ENCODE measurements at regions not wholly inside any gene's neighbourhood (a gene's known extent, or its start where the extent isn't known, plus 50 kb on each side); places are given as distances from the start of the nearest gene placed in this dataset.
"Not testable (repeated sequence)": the region's sequence is repeated elsewhere in the genome, so short reads cannot be mapped to it uniquely, and the experiment has no call there.

GRCh38 chr3:94500146-94500545, 437.3 kb downstream of the NSUN3 start:
- no peak for DNase-seq (ENCODE audit: low spot score)

- not testable (repeated sequence) for DNase-seq (ENCODE audit: low spot score)
Measured at GRCh38 chr3:94507354-94507753, 444.5 kb downstream of the NSUN3 start.

DNA sequence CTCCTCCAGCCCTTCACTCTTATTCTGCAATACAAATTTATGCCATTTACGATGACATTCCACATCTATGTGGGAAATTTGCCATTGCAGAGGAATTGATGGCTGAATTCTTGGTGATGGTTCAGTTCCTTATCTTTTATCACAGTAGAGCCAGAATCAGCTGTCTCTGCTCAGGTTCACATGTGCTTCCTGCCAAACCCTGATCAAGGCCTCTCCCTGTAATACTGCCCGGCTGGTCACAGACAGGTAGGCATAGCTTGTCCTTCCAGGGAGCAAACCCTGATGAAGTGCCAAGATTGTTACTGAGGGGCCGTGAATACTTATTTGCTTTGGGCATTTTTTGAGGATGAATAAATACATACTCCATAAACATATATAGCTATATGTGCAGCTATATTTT, 450.0 kb downstream of the NSUN3 start:
- no peak for DNase-seq (ENCODE audit: low spot score)

GRCh38 chr3:94513600-94513999, 450.7 kb downstream of the NSUN3 start:
- no peak for DNase-seq (ENCODE audit: low spot score)

GRCh38 chr3:94515983-94516382, 453.1 kb downstream of the NSUN3 start:
- no peak for DNase-seq (ENCODE audit: low spot score)

DNA sequence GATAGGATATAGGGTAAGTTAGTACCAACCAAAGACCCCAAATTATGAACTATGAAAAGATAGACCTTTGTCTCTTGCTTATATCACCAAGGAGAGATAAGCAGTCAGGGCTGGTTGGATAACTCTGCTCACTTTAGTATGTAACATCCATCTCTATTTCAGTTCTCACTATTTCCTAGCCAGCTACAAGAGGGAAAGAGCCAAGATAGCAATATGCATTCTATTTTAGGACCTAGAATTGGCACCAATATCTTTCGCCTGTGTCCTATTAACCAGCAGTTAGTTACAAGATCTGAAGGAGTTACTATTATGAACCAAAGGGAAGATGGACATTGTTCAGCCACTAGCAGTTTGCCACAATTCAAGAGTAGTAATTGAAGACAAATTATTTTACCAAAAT, 457.5 kb downstream of the NSUN3 start:
- DNase-seq (ENCODE audit: low spot score): no peak

DNA sequence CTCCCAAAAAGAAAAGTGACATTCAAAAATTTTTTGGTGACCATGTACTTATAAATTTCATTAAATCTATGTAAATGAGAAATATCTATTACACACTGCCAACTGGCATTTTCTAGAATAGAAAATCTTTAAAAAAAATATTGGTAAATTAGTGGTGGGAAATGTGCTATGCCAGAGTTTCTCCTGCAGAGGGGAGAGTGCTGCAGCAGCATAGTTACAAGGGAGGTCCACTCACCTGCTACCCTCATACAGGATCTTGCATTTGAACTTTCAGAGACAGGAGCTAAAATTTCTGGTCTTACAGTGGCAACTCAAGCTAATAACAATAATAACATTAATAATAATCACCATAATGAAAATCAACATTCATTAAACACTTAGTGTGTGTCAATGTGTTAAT, 459.6 kb downstream of the NSUN3 start:
- no peak for DNase-seq (ENCODE audit: low spot score)

DNA sequence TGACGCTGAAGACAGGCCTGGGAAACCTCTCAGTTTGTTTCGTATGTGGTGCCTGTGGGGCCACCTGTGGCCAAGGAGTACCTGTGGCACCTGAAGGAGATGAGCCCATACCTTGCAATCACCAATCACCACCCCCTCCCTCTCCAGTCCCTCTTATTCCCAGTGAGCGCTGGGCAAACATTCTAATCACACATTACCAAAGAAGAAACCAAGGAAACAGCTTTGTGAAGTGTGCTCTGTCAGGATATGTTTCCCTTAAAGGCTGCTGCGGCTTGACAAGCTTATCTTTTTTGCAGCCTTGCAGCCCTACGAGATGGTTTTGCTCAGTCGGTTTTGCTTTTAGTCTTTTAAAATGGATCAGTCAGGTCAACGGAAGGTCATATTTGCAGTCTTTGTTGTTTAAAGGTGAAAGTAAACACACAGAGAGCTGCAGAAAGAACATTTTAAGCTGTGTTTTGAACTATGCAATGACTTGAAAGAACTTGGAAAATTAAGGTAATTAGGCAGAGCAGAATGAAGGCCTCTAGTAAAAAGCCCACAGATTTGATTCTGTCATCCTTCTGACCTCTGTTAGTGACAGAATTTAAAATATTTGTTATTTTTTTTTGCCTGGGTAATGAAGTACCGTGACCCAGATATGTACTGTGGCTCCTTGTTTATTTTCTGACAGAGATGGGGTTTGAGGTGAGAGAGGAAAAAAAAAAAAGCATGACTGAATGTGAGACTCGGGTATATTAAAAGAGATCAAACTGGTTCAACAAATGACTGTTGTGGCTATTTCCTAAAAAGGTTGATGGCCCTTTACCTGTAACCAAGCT, 461.4 kb downstream of the NSUN3 start:
- no peak for DNase-seq (ENCODE audit: low spot score)

GRCh38 chr3:94525043-94525442, 462.2 kb downstream of the NSUN3 start:
- peak; percentile 23 for DNase-seq (ENCODE audit: low spot score)

DNA sequence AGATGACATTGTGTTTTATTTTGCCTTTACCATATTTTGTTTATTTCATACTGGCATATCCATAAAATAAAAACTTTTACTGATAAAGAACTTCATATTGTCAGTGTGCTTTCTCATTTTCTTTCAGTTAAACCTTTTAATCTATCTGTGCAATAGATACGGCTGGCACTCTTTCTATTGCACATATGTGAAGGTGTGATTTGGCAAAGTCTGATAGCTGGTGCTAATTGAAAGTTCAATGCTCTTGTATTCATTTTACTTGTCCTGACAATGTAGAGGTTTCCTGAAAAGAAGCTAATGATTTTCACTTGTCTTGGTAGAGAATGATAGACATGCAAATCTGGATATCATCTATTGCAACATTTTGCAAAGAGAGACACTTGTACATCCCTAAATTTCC, 467.0 kb downstream of the NSUN3 start:
- DNase-seq (ENCODE audit: low spot score): no peak

- DNase-seq (ENCODE audit: low spot score): no peak
Measured at GRCh38 chr3:94532951-94533350, 470.1 kb downstream of the NSUN3 start.

DNA sequence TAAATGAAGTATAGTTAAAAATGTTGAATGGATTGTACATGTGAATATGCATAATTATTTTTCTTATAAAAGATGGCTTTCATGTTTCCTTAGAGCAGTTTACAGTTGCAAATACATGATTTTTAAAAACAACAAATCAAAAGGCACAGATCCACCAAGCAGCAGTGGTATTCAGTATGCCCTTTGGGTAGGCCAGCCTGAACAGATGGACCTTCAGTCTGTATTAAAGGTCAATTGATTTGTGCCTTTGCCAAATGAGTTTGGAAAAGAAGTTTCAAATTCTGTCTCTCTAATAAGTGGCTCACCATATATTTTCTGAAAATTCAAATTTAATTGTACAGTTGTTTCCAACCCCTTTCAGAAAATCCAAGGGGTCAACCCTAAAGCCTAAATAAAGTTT, 477.1 kb downstream of the NSUN3 start:
- no peak for DNase-seq (ENCODE audit: low spot score)

- DNase-seq (ENCODE audit: low spot score): no peak
Measured at GRCh38 chr3:94543161-94543560, 480.3 kb downstream of the NSUN3 start.

DNA sequence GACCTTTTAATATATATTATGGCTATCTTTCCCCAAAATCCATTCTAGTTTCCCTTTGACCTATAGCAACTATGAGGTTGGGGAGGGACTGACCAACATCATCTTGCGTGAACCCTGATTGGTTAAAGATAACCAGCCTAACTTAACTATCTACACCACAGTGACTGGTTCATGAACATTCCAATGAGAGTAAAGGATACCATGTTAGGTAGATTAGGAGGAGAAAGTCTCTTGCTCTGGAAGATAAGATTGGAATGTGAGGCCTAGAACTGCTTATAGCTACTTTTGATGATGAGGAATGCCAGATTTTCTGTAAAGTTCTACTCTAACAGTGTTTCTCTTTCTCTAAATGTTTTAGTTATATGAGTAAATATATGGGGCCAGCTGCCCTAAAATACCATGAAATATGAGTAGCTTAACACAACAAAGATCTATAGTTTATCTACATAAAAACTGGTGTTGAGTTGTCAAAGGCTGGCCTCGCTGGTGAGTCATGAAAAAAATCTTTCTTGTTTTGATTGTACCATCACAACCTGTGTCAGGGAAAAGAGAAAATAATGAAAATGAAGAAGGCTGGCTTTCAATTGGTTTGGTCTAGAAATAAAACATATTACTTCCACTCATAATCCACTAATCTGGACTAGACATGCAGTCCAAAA, 481.4 kb downstream of the NSUN3 start:
- no peak for DNase-seq (ENCODE audit: low spot score)

DNA sequence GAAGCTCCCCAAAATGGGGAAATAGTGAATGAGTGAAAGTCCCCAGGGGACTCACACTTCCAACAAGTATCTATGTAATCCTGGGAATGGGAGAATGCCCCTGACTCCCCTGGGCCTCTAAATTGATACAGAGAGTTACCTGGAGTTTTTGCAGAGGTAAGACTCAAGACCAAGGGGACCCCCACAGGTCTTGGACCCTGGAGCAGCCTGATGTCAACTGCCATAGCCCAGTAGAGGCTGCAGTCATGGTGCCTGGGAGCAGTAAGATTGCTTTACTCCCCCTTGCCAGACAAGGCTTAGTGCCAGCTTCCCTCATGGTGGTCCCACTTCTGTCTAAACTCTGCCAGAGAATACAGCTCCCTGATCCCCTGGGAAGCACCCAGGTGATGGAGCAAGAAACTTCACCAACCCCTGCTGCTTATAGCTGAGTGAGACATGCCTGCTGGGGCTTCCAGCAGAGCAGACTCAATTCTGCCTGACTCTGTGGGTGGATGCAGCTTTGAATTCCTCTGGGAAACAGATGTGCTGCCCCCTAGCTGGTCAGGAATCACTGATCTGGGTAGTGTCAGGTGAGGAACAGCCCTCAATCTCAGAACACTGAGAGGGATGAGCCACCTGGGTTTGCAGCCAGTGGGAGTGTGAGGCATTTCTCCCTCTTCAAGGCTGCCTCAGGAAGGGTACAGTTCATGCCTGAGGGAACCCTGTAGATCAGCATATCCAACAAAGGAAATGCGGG, 485.9 kb downstream of the NSUN3 start:
- no peak for DNase-seq (ENCODE audit: low spot score)

DNA sequence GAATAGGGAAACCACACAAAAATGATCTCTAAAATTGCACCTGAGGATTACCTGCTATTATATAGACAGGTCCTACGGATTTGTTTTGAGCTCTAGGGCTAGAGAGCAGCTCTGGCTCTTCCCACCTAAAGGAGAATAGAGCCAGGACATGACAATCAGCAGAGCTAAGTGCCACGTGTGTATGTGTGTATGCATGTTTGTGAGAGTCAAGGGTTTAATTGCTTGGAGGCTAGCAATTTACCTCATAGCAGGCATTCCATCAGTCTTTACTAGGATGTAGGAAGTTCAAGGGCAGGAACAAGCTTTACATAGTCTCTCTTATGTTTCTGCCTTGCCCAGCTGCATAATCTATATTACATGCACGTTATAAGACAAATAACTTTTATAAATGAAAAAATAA, 498.2 kb downstream of the NSUN3 start:
- no peak for DNase-seq (ENCODE audit: low spot score)

DNA sequence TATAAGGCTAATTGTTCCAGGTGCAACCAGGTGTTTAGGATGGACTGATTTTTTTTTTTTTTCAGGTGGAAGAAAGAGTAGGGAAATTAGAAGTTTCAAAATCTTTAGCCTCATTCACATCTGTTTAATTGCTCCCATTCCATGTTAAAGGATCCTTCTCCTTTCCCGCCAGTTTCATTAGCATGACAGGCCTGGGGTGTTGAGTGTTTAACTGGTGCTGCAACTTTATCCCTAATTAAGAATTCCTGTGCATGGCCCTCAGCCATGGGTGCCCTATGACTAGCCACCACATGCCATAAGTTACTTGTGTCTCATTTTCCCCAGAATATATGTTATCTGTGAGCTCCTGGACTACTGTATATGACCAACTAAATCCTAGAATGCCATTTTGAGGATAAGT, 501.4 kb downstream of the NSUN3 start:
- no peak for DNase-seq (ENCODE audit: low spot score)

DNA sequence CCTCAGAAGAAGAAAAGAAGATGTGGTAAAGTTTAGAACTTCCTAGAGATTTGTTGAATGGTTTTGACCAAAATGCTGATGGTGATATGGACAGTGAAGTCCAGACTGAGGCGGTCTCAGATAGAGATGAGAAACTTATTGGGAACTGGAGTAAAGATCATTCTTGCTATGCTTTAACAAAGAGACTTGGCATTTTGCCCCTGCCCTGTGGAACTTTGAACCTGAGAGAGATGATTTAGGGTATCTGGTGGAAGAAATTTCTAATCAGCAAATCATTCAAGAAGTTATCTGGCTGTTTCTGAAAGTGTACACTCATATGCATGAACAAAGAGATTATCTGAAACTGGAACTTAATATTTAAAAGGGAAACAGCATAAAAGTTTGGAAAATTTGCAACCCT, 505.2 kb downstream of the NSUN3 start:
- peak; percentile 23 for DNase-seq (ENCODE audit: low spot score)

- DNase-seq (ENCODE audit: low spot score): no peak
Measured at GRCh38 chr3:94573337-94573736, 510.5 kb downstream of the NSUN3 start.

DNA sequence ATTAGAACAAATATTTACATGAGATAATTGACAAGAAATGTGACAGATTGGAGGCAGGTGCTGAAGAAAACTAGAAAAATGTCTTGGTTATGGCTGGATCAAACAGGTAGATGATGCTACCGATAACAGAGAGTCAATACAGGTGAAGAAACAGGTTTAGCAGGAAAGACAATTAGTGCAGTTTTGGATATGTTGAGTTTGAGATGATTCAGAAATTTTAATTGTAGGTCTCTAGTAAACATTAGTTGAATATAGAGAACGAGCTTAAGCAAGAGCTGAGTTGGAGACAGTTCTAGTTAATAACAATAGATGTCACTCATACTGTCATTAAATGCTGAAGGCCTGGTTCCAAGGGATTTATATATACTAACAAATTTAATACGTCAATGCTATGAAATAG, 524.4 kb downstream of the NSUN3 start:
- DNase-seq (ENCODE audit: low spot score): no peak

- no peak for DNase-seq (ENCODE audit: low spot score)
Measured at GRCh38 chr3:94593526-94594150, 530.8 kb downstream of the NSUN3 start.

- DNase-seq (ENCODE audit: low spot score): no peak
Measured at GRCh38 chr3:94596141-94596540, 533.3 kb downstream of the NSUN3 start.

All from mucosa of gallbladder (tissue), 1 donor.